GM18519 (cell line): ENCODE measurements at regions not wholly inside any gene's neighbourhood (a gene's known extent, or its start where the extent isn't known, plus 50 kb on each side); places are given as distances from the start of the nearest gene placed in this dataset.
A peak's percentile ranks its signal among the peaks of the same experiment; 100 is the strongest.
"Not testable (repeated sequence)": the region's sequence is repeated elsewhere in the genome, so short reads cannot be mapped to it uniquely, and the experiment has no call there.

Experiments used
- ATAC-seq: cut with Tn5 transposase; IDR thresholded peaks from one replicate; pipeline ENCODE4 v1.9.1; 2021; ENCODE audit warnings: mild to moderate bottlenecking, moderate library complexity; ENCODE audit not compliant: unreplicated experiment, low FRiP score

DNA sequence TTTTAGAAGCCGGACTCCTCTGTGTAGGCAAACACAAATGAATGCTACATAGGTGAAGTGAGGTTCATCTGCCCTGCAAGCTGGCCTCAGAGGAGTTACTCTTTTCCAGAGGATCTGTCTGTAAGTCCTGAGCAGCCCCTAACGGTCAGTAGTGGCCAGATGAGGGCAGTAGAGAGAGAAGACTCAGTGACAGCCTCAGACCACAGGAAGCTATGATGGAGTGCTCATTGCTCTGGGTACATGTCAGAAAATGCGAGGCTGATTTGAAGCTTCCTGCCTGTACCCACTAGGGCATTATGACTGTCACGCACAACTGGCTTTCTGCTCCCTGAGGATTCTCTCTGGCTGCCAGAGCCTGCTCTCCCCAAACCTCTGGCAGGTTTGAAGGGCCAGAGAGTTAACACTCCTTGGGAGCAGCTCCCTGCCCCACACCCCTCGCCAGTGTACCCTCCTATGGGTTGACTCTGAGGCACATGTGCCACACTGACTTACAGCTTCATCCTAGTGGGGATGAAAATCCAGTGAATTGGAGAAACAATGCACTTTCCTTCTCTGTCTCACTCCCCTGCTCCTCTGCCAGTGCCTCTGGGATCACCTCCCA is 141.5 kb downstream of the GABRG2 start:
- ATAC-seq = peak; percentile 93

DNA sequence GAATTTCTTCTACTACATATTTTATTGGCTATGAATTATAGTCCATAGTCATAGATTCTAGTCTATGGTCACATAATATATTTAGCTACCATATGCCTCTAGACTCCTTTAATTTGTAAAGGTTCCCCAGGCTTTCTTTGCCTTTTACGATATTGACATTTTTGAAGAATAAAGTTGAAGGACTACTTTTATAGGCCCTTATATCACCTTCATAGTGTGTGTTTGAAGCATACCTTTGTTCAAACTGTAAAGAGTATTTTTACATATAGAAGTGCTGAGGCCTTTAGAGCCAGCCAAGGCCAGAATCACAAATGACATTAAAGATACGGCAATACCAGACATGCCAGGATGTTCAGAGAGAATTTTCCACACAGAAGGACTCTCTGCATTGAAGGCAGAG is 147.0 kb downstream of the GABRG2 start:
- ATAC-seq = no peak

DNA sequence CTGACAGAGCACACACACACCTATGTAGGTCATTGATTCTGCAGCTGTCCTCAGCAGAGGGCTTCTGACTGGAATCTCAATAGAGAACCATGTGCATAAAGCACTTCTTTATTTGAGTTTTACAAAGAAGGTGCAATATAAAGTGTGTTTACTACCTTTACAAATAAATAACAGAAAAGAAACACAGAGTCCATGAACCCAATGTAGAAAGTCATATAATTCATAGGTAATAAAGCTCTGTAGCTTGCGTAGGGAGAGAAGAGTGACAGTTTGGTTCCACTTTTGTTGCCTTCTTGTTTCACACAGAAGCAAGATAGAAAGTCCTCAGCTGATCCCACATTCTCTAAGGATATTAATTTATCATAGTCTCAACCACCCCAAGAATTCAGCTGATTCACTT is 149.5 kb downstream of the GABRG2 start:
- no peak for ATAC-seq

DNA sequence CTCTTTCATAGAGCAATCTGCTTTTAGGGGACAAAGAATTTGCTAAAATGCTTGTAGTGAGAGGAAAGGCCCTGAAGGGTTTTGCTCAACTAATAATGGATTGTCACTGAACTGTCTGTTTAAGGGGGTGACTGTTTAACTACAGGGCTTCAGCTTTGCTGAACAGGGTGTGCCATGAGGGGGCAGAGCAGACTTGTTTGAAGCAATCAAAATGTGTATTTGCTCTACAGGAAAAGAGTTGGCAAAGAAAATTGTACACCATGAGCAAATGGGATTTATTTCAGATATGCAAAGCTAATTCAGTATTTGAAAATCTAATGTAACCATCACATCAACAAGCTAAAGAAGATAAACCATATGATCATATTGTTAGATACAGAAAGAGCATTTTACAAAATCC is 154.3 kb downstream of the GABRG2 start:
- ATAC-seq = no peak

DNA sequence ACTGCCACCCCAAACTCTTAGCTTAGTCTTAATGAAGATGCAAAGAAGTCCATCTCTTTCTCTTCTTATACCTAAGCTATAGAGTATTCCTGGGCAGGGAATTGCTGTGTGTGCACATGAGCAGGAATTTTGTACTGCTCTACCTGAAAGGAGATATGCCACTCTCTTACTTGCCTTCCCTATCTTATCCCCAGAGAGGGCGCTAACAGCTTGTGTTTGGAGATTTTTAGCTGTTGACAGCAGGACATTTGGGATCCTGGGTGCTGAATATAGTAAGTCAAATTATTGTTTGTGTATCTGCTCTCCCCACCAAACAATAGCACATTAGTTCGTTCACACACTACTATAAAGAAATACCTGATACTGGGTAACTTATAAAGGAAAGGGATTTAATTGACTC is 159.5 kb downstream of the GABRG2 start:
- ATAC-seq = no peak

DNA sequence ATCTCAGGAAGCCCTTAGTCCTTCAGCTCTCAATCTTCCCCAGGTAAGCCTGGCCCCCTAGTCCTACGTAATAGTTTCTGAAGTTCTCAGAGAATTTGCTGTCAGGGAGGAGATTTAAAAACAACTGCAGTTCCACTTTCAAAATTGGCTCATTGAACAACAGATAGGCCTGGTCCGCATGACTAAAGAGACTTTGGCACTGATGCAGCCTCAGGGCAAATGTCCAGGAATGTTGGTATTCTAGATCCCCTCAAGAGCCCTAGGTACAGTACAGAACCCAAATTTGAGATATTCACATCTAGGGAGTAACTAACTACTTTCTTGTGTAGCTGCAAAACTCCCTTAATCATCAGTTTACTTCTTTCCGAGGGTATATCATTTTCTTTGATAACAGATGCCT is 162.8 kb downstream of the GABRG2 start:
- ATAC-seq = no peak

DNA sequence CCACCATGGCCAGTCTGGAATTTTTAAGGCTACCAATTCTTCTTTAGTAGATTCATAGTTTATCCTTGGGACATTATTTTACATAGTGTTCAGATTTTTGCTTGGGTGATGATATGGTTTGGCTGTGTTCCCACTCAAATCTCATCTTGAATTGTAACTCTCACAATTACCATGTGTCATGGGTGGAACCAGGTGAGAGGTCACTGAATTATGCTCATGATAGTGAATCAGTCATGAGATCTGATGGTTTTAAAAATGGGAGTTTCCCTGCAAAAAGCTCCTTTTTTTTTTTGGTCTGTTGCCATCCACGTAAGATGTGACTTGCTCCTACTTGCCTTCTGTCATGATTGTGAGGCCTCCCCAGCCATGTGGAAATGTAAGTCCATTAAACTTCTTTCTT is 163.9 kb downstream of the GABRG2 start:
- no peak for ATAC-seq

DNA sequence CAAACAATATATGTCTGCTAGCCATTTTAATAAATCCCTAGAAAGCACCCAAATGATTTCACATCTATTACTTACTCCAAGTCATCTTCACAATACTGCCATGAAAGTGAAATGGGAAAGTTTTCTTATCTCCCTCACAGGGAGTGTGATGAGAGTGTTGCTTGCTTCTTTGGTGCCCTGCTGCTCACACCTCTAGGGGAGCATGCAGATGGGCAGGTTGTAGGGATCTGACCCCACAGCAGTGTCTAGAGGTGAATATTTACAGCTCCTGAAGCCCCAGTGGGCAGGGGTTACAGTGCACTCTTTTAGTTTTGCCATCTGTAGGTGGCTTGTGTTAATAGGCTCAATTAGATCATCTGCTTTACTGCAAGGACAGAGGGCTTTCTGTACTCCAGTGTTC is 173.2 kb downstream of the GABRG2 start:
- no peak for ATAC-seq

DNA sequence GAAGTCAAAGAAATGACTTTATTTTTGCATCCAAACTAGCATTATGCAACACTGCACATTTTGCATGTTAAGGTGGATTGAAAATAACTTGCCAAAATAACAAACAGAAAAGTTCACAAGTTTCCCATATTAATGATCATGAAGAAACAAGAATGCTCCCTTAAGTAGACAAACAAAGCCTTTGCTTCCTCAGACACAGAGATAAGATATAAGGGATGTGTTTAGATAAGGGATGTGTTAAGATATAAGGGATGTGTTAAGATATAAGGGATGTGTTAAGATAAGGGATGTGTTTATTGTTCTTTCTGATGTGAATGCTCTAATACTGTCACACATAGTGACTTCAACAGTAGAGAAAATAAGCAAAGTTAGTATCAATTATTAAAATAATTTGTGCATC is 174.8 kb downstream of the GABRG2 start:
- no peak for ATAC-seq

DNA sequence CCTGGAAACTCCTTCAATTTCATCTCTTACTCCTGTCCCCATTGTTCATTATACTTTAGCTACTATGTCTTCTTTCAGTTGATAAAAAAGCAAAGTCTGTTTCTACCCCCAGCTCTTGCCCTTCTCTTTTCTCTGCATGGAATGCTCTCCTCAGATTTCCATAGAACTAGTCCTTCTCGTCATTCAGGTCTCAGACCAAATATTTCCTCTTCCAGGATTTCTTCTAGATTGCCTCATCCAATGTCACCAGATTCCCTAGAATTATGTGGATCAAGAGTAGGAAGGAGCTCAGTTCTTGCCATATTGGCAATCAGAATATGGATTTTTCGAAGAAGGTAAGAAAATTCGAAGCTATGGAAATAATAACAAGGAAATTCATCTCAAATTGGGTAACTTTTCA is 176.1 kb downstream of the GABRG2 start:
- ATAC-seq = no peak

DNA sequence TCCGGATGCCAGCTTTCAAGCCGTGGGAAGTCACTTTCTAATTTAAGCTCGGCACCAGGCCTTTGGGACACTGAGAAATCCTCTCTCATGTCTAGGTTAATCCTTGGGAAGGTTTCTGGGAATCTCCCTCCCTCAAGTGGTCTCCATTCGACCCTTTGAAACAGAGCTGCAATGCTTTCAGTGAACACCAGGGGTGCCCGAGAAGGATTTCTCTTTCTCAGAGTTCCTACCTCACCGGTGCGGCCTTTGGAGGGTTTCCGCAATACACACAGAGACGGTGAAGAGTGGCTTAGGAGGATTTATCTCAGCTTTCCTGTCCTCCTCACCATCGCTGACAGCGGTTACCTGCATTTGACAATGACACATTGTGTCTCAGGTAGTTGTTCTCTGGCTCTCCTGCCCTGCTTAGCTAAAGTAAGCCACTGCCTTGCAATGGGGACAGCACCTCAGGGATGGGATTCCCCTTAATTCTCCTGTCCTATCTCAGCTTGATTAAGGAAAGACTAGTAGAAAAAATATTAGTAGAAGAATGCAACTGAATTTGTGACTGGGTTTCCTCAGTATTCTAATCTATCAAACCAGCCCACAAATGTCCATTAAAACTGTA is 180.6 kb downstream of the GABRG2 start:
- peak; percentile 53 for ATAC-seq

DNA sequence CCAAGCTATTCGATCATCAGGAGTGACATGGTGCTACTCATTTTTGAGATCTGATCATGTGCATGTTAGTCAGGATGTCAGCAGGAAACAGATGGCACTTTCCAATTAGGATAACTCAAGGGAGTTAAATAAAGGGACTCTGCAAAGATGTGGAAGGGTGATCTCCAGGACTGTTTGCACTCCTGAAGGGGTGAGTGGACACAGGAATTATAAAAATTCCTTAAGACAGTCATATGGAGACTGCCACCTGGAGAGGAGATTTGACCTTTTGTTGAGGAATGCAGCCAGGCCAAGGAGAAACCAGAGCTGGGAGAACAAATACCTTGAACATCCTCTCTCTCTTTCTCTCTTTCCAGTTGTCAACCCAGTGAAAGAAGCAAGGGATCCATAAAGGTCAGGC is 189.1 kb downstream of the GABRG2 start:
- ATAC-seq = no peak

DNA sequence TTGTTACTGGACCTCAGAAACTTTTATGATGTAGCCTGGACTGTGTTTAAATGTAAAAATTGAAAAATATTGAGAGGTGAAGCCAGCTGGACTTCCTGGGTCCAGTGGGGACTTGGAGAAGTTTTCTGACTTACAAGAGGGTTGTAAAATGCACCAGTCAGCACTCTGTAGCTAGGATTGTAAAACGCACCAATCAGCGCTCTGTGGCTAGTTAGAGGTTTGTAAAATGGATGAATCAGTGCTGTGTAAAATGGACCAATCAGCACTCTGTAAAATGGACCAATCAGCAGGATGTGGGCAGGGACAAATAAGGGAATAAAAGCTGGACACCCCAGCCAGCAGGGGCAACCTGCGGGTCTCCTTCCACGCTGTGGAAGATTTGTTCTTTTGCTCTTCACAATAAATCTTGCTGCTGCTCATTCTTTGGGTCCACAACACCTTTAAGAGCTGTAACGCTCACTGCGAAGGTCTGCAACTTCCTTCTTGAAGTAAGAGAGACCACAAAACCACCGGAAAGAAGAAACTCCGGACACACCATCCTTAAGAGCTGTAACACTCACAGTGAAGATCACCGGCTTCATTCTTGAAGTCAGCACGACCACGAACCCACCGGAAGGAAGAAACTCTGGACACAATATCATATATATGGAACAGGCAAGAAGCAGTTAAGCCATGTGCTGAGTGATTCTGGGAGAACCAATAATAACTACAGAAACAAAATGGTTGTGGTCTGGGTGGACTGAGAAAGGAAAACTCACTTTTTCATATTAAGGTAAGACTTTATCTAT is 201.3 kb downstream of the GABRG2 start:
- ATAC-seq = no peak

DNA sequence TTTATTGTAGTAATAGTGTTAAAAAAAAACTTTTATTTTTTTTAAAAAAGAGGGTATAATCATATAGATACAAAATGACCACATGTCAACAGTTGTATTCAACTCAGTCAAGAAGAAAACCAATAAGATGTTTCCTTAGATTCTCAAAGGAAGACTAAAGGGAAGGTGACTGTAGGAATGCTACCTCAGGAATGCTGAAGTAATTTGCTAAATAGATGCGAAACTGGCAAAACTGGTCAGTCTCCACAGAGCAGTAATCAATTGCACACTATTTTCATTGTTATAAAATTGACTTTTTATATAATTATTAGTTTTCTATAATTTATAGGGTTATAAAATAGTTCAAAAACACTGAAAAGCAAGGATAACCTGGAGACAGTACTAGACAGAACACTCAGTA is 204.8 kb downstream of the GABRG2 start:
- no peak for ATAC-seq

DNA sequence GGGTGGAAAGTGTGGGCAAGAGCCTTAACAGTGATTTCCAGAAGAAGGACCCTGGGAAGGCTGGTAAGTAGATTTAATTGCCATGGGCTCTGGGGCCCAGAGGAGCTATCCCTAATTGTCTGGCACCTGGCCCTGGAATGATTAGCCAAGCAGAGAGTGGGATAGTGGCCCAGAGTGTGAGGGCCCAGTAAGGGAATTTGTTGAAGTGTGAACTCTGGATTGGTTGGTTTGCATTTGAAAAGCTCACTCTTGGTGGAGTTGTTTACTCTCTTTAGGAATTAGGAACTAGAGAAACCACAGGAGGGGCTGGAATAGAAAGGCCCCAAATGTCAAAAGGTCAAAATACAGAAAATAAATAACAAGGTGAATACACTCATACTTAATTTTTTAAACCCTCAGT is 207.1 kb downstream of the GABRG2 start:
- no peak for ATAC-seq

DNA sequence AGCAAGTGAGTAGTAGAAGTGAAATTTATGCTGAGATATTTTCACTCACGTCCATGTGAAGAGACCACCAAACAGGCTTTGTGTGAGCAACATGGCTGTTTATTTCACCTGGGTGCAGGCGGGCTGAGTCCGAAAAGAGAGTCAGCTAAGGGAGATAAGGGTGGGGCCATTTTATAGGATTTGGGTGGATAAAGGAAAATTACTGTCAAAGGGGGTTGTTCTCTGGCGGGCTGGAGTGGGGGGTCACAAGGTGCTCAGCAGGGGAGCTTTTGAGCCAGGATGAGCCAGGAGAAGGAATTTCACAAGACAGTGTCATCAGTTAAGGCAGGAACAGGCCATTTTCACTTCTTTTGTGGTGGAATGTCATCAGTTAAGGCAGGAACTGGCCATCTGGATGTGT is 207.8 kb downstream of the GABRG2 start:
- ATAC-seq = not testable (repeated sequence)

DNA sequence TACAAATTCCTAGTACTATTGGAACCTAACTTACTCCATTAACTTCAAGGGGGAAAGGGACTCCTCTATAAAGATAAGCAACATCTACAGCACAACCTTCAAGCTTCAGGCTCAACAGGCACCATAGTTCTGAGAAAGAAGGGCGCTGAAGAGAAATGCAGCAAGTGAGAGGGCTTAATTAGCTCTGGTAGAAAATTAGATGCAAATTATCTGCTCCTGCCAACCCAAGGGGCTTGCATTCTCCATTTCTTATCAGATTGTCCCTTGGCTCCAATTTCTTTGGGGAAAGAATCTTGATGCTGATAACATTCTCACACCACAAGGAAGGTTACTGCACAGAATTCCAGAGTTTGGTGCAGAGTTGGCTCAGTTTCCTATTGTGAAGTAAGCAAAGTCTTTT is 214.6 kb downstream of the GABRG2 start:
- no peak for ATAC-seq

DNA sequence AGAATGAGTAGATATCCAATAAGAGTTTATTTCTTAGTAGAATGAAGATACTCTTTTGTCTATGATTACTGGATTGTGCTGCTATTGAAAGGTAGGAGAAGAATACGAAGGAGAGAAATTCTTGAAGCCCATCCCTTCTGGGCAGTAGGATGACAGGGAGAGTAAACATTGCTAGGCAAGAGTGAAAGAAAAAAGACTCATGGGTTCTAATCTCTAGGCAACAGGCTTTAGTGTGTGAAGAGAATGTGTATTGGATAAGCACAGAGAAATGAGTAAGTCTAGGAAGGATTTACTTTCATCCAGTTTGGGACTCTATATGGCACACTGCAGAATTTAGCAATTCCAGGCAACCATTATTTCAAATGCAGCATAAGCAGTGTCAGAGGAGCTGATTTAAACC is 216.0 kb downstream of the GABRG2 start:
- ATAC-seq = no peak

DNA sequence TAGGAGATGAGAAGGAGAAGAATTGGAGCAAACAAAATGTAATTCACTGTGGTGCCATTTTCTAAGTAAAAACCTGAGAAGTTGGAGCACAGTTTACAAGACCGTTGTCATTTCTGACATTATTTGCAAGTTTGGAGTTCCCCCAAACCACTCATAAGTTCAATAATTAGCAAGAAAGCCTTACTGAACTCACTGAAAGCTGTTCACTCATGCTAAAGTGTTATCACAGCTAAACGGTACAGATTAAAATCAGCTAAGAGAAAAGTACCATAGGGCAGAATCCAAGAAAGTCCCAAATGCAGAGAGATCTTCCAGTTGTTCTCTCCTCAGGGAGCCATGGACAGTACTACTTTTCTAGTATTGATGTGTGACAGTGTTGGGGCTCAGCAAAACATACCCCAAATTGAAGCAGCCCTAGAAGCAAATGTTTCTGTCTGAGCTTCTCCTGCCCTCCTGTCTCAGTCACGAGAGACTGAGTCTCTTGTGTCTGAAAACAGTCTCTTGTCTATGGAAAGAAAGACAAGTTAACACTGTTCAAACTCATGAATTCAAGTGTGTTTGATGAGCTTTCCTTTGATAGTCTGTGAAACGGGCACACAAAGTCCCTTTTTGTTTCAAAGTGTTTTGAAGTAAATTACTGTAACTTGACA is 221.2 kb downstream of the GABRG2 start:
- no peak for ATAC-seq

DNA sequence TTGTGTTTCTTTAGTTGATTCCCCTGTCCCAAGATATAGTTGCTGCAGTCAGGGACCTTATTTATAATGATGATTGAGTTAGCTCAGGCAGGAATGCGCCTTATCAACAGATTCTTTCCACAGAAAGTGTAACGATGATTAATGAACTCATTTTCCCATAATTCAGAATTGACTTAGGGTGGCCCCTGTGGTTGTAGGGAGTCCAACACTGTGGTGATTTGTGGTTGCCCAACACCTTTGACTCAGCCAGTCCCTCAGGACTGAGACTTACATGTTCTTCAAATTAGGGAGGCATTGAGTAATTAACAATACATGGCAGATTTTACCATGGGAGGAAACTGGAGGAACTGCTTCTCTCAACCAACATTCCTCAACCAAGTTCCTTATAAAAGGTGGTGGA is 221.9 kb downstream of the GABRG2 start:
- ATAC-seq = no peak

DNA sequence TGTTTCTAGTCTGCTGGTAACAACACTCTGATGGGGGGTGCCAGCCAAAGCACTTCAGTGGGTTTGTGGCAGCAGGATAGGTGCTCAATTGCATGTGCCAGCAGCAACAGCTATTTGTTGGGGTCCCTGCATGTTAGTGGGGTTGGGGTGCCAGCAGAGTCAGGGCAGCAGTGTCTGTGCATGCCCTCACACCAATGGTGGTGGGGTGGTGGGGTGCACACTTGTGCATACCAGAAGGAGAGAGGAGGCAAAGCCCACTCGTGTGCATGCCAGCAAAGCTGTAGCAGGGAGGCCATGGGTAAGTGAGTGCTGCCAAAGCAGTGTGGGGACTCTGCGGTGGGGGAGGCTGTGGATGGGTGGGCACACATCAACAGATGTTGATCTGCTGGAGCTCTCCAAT is 232.2 kb downstream of the GABRG2 start:
- no peak for ATAC-seq

DNA sequence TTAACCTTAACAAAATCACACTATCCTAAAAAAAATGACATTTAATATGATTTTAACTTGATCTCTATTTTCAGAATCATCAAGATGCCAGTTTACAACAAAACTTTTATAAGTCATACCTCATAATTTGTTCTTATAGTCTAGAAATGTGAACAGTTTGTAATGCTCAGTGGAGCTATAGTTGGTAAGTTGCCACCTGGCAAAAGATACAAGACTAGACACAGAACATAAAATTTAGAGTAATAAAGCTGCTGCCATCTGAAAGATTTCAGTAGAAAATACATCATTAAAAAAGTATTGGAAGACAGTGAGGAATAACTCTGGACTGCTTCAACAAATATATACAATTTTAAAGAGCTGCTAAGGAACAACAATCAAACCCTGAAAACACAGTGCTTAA is 233.8 kb downstream of the GABRG2 start:
- ATAC-seq = no peak
